Thoracic aorta (tissue), 2 donors: ENCODE measurements at regions not wholly inside any gene's neighbourhood (a gene's known extent, or its start where the extent isn't known, plus 50 kb on each side); places are given as distances from the start of the nearest gene placed in this dataset.

Experiments
- ATAC-seq: fragments of 150-250 bp; one replicate; pipeline ENCODE4 v1.8.0; 2017; ENCODE audit warnings: low read depth; ENCODE audit not compliant: insufficient number of reproducible peaks, low FRiP score
- DNase-seq: peaks from one replicate; pipeline ENCODE4 v3.0.0-alpha.2; 2020; ENCODE audit warnings: low spot score
- H3K27ac ChIP-seq, 2 donors: fragments of 200-600 bp; sonication (generic); 1 replicate in 1 of 2; 2 replicates in 1 of 2; pipeline ENCODE4 v1.5.1; 2016; ENCODE audit warnings: mild to moderate bottlenecking in 2 of 2, moderate library complexity in 2 of 2
- H3K27me3 ChIP-seq: fragments of 200-600 bp; sonication (generic); replicated peaks from 2 replicates; pipeline ENCODE4 v1.6.0; 2016; ENCODE audit warnings: mild to moderate bottlenecking; ENCODE audit not compliant: insufficient read depth
- H3K36me3 ChIP-seq: fragments of 200-600 bp; sonication (generic); one replicate; pipeline ENCODE4 v1.5.1; 2016
- H3K4me1 ChIP-seq, 2 donors: fragments of 200-600 bp; sonication (generic); 1 replicate in 1 of 2; 2 replicates in 1 of 2; pipeline versions ENCODE4 v1.5.1 to v1.6.0; 2016; ENCODE audit warnings: low read depth in 2 of 2, mild to moderate bottlenecking in 1 of 2; ENCODE audit not compliant: control insufficient read depth in 1 of 2
- H3K4me3 ChIP-seq: fragments of 200-600 bp; sonication (generic); 2 replicates; pipeline ENCODE4 v1.5.1; 2016; ENCODE audit warnings: mild to moderate bottlenecking
- H3K9me3 ChIP-seq: fragments of 200-600 bp; sonication (generic); 2 replicates; pipeline ENCODE4 v1.5.1; 2016
- TF ChIP-seq, protein P1 (sequence below): fragments of 200-600 bp; sonication (generic); IDR thresholded peaks from one replicate; pipeline ENCODE4 v1.5.1; 2019; ENCODE audit warnings: antibody characterized with exemption

DNA sequence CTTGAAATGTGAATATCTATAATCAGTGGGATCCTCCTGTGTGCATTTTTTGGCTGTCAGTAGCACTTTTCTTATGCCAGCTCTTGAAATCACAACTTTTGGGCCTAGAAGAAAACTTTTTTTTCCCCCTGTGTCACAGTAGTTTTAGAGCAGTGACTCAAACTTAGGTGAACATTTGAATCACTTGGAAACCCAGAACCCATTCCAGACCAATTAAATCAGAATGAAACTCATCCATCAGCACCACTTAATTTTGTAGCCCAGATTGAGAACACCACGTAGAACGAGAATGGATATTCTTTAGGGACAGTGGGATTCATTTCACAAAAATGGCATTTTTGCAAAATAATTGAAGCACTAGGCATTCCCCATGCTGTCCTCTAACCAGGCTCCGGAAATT lies 224.8 kb upstream of the NANOGP8 start:
- ATAC-seq = peak; percentile 17
- Histone ChIP-seq H3K27ac (peak overlapping the region; percentile 49 to 74), H3K4me3 (no peak overlapping the region), H3K36me3 (no peaks in the 10 kb centered on the region), H3K4me1 (peaks cover 25 to 58% of the 10 kb centered on the region in 2 donors), H3K9me3 (no peaks in the 10 kb centered on the region), H3K27me3 (no peaks in the 10 kb centered on the region)
- no peak for DNase-seq
- TF ChIP-seq, protein P1, sequence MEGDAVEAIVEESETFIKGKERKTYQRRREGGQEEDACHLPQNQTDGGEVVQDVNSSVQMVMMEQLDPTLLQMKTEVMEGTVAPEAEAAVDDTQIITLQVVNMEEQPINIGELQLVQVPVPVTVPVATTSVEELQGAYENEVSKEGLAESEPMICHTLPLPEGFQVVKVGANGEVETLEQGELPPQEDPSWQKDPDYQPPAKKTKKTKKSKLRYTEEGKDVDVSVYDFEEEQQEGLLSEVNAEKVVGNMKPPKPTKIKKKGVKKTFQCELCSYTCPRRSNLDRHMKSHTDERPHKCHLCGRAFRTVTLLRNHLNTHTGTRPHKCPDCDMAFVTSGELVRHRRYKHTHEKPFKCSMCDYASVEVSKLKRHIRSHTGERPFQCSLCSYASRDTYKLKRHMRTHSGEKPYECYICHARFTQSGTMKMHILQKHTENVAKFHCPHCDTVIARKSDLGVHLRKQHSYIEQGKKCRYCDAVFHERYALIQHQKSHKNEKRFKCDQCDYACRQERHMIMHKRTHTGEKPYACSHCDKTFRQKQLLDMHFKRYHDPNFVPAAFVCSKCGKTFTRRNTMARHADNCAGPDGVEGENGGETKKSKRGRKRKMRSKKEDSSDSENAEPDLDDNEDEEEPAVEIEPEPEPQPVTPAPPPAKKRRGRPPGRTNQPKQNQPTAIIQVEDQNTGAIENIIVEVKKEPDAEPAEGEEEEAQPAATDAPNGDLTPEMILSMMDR = no peak

DNA sequence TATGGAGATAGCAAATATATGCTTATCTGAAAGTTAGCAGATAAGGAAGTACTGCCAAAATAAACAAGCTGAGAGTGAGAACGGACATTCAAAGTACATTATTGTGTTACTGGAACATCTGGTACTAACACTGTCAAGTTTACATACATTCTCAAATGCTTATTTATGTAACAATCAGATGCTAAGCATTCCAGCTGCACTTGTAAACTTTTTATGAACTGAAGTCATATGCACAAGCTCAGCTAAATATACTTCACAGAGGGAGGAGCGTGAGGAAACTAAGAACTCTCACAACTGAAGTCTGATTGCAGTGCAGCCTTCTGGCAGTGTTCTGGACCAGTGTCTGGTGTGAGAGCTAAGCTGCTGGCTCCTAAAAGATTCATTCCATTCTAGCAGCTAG lies 223.7 kb upstream of the NANOGP8 start:
- DNase-seq (no peak), ATAC-seq (peak; percentile 76)
- H3K4me3 ChIP-seq = no peak overlapping the region
- H3K4me1 ChIP-seq = peaks cover 25 to 65% of the 10 kb centered on the region in 2 donors
- no peaks in the 10 kb centered on the region for H3K36me3 ChIP-seq
- peak overlapping the region; percentile 49 to 74 for H3K27ac ChIP-seq
- TF ChIP-seq, protein P1 = no peak
- no peaks in the 10 kb centered on the region for H3K27me3 ChIP-seq
- no peaks in the 10 kb centered on the region for H3K9me3 ChIP-seq

GRCh38 chr15:35307676-35308075 lies 222.6 kb upstream of the NANOGP8 start:
- ATAC-seq (no peak), DNase-seq (no peak)
- no peaks in the 10 kb centered on the region for H3K27me3 ChIP-seq
- H3K4me1 ChIP-seq = peaks cover 25 to 65% of the 10 kb centered on the region in 2 donors
- no peaks in the 10 kb centered on the region for H3K36me3 ChIP-seq
- no peak overlapping the region for H3K4me3 ChIP-seq
- H3K9me3 ChIP-seq = no peaks in the 10 kb centered on the region
- H3K27ac ChIP-seq = peak overlapping the region; percentile 73 to 74
- TF ChIP-seq, protein P1 = no peak

DNA sequence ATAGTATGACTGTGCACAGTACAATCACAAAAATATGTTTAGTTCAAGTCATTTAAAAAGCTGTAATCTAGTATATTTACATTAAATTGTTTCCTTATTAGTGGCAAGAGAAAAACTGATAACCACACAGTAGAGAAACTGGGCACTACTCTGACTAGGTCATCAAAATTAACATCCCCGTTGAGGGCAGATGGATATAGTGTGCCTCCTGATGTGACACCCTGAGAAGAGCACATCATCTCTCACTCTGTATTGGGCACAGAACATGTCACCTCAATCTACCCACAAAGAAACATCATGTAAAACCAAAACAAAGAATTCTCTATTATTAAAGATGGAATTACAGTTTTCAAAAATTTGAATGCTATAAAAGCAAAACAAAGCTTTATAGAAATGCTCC lies 221.9 kb upstream of the NANOGP8 start:
- no peaks in the 10 kb centered on the region for H3K27me3 ChIP-seq
- TF ChIP-seq, protein P1 = no peak
- H3K4me3 ChIP-seq = no peak overlapping the region
- H3K27ac ChIP-seq = peak overlapping the region; percentile 66 to 73
- peaks cover 25 to 65% of the 10 kb centered on the region in 2 donors for H3K4me1 ChIP-seq
- no peaks in the 10 kb centered on the region for H3K9me3 ChIP-seq
- no peak for ATAC-seq
- H3K36me3 ChIP-seq = no peaks in the 10 kb centered on the region
- DNase-seq = no peak

DNA sequence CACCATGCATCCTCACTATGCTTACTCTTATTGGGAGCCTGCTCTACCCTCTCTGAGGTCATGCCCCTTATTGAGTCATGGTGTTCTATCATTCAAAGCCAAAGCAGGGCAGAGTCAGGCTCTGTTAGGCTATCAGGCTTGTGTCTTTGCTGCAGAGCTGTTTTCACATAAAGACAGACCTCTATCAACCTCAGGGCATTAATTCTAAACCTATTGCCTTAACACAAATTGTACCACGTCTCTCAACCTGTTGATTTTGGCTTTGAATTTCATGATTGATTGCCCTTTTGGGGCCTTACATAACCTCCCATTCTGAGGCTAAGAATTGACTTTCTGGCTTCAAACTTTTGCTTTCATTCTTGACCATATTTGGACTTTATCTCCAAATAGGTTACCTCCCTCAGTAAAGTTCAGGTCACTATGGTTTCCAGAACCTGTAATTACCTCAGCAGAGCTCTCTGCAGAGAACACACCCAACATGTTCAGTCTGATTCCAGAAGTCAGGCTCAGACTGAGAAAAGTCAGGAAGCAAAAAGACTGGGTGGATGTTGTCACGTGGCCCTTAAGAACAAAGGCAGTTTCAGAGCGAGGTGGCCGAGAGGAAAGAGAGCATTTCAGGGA lies 221.4 kb upstream of the NANOGP8 start:
- Histone ChIP-seq H3K27ac (peak overlapping the region; percentile 66 to 73), H3K4me1 (peaks cover 25 to 65% of the 10 kb centered on the region in 2 donors), H3K9me3 (no peaks in the 10 kb centered on the region), H3K4me3 (no peak overlapping the region), H3K27me3 (no peaks in the 10 kb centered on the region), H3K36me3 (no peaks in the 10 kb centered on the region)
- TF ChIP-seq, protein P1 = no peak
- peak; percentile 78 for ATAC-seq
- DNase-seq = no peak
